H1 (cell line): ENCODE measurements at regions not wholly inside any gene's neighbourhood (a gene's known extent, or its start where the extent isn't known, plus 50 kb on each side); places are given as distances from the start of the nearest gene placed in this dataset.

Experiments used
- CTCF ChIA-PET: fragments of 300-600 bp; sonication (Branson Sonifier 250); formaldehyde crosslinking; loops from one replicate; lab custom pipeline; 2021; ENCODE audit not compliant: partially characterized antibody; lab: Charles Lee
- POLR2A ChIA-PET: fragments of 300-600 bp; sonication (Branson Sonifier 250); formaldehyde crosslinking; loops from one replicate; lab custom pipeline; 2021; ENCODE audit warnings: inconsistent platforms; ENCODE audit not compliant: partially characterized antibody; lab: Charles Lee
- DNase-seq, 2 experiments: peaks; one replicate each; pipeline versions ENCODE4 v3.0.0 to v3.0.0-alpha.2; 2010 to 2022; ENCODE audit warnings: low spot score in 2 of 2, low read depth in 1 of 2, mixed read lengths in 1 of 2
- FAIRE-seq: peaks from 2 replicates; lab custom pipeline; 2011; peaks lifted over from hg19 to GRCh38; lab: Jason Lieb, UNC
- H2AFZ ChIP-seq: 2 replicates; pipeline ENCODE4 v1.8.1; 2012; ENCODE audit warnings: low read length, inconsistent platforms
- H2AK5ac ChIP-seq: 2 replicates; pipeline ENCODE4 v1.6.1; 2013; ENCODE audit warnings: low read depth, low read length
- H2BK120ac ChIP-seq: replicated peaks from 2 replicates; pipeline ENCODE3; 2013; ENCODE audit warnings: low read depth, low read length, inconsistent platforms
- H2BK12ac ChIP-seq: 2 replicates; pipeline ENCODE4 v1.6.1; 2013; ENCODE audit warnings: low read depth, low read length
- H2BK15ac ChIP-seq: 2 replicates; pipeline ENCODE4 v1.6.1; 2013; ENCODE audit warnings: low read length
- H2BK20ac ChIP-seq: 2 replicates; pipeline ENCODE4 v1.6.1; 2013; ENCODE audit warnings: low read length
- H2BK5ac ChIP-seq: 2 replicates; pipeline ENCODE4 v1.6.1; 2013; ENCODE audit warnings: low read depth, low read length
- H3K14ac ChIP-seq: 2 replicates; pipeline ENCODE4 v1.6.1; 2013; ENCODE audit warnings: inconsistent platforms; ENCODE audit not compliant: insufficient read length
- H3K18ac ChIP-seq: 2 replicates; pipeline ENCODE4 v1.6.1; 2013; ENCODE audit warnings: low read length; ENCODE audit errors: extremely low read depth
- H3K23ac ChIP-seq: 2 replicates; pipeline ENCODE4 v1.6.1; 2013; ENCODE audit warnings: inconsistent platforms; ENCODE audit not compliant: insufficient read length
- H3K23me2 ChIP-seq: 2 replicates; pipeline ENCODE4 v1.6.1; 2013; ENCODE audit warnings: low read depth, low read length
- H3K27ac ChIP-seq: 2 replicates; pipeline ENCODE4 v1.6.1; 2011; ENCODE audit warnings: low read depth, low read length, inconsistent platforms
- H3K27me3 ChIP-seq, 4 experiments: replicated peaks in 1 of 4; 1 replicate in 1 of 4; 2 replicates in 3 of 4; pipeline versions ENCODE4 v1.6.1 to v1.8.1; 2011 to 2013; ENCODE audit warnings: low read length in 3 of 4, mild to moderate bottlenecking in 3 of 4, inconsistent platforms in 2 of 4, mixed read lengths in 2 of 4, moderate library complexity in 1 of 4; ENCODE audit not compliant: control insufficient read depth in 3 of 4, insufficient read depth in 3 of 4; ENCODE audit errors: extremely low read depth in 1 of 4
- H3K36me3 ChIP-seq, 4 experiments: 2 replicates each; pipeline versions ENCODE4 v1.6.1 to v1.8.1; 2011 to 2013; ENCODE audit warnings: mild to moderate bottlenecking in 4 of 4, low read length in 3 of 4, moderate library complexity in 2 of 4, control low read depth in 1 of 4, inconsistent platforms in 1 of 4; ENCODE audit not compliant: insufficient read depth in 4 of 4, control insufficient read depth in 2 of 4
- H3K4ac ChIP-seq: replicated peaks from 2 replicates; pipeline ENCODE3; 2013; ENCODE audit warnings: low read length, low read depth, mixed read lengths, inconsistent platforms; ENCODE audit not compliant: insufficient read length
- H3K4me1 ChIP-seq, 4 experiments: replicated peaks in 1 of 4; 1 replicate in 1 of 4; 2 replicates in 3 of 4; pipeline versions ENCODE4 v1.6.1 to v1.8.1; 2011 to 2013; ENCODE audit warnings: low read length in 3 of 4, inconsistent platforms in 2 of 4, mixed read lengths in 1 of 4; ENCODE audit not compliant: insufficient read depth in 4 of 4, control insufficient read depth in 3 of 4
- H3K4me2 ChIP-seq, 2 experiments: 2 replicates each; pipeline versions ENCODE4 v1.6.1 to v1.8.1; 2011 to 2013; ENCODE audit warnings: low read depth in 2 of 2, low read length in 2 of 2, control low read depth in 1 of 2, inconsistent platforms in 1 of 2, mild to moderate bottlenecking in 1 of 2; ENCODE audit not compliant: insufficient read depth in 1 of 2
- H3K4me3 ChIP-seq, 4 experiments: fragments of 200-600, 300-600 bp in 1 of 4; sonication (generic), shearing (Covaris generic), sonication (Bioruptor Twin) in 1 of 4; 2 replicates each; pipeline versions ENCODE4 v1.5.1 to v1.8.1; 2011 to 2016; ENCODE audit warnings: low read length in 4 of 4, low read depth in 3 of 4, control low read depth in 2 of 4, inconsistent platforms in 2 of 4, mild to moderate bottlenecking in 2 of 4, mixed read lengths in 1 of 4, moderate library complexity in 1 of 4; ENCODE audit not compliant: insufficient read depth in 2 of 4; ENCODE audit errors: extremely low read depth in 1 of 4
- H3K56ac ChIP-seq: replicated peaks from 2 replicates; pipeline ENCODE3; 2013; ENCODE audit warnings: low read depth, mild to moderate bottlenecking, mixed read lengths, low read length, inconsistent platforms; ENCODE audit not compliant: insufficient read length
- H3K79me1 ChIP-seq: 2 replicates; pipeline ENCODE4 v1.6.1; 2013; ENCODE audit warnings: low read depth, low read length, control low read depth
- H3K79me2 ChIP-seq, 2 experiments: 2 replicates each; pipeline versions ENCODE4 v1.6.1 to v1.8.1; 2012 to 2013; ENCODE audit warnings: low read length in 2 of 2, mild to moderate bottlenecking in 2 of 2, inconsistent platforms in 1 of 2; ENCODE audit not compliant: insufficient read depth in 2 of 2, control insufficient read depth in 1 of 2
- H3K9ac ChIP-seq, 4 experiments: replicated peaks in 1 of 4; 1 replicate in 1 of 4; 2 replicates in 3 of 4; pipeline versions ENCODE4 v1.6.1 to v1.8.1; 2011 to 2013; ENCODE audit warnings: low read depth in 3 of 4, low read length in 3 of 4, control low read depth in 2 of 4, mild to moderate bottlenecking in 2 of 4, moderate library complexity in 2 of 4, inconsistent platforms in 1 of 4; ENCODE audit errors: extremely low read depth in 1 of 4
- H3K9me3 ChIP-seq, 2 experiments: 2 replicates each; pipeline versions ENCODE4 v1.6.1 to v1.8.1; 2012 to 2013; ENCODE audit warnings: mild to moderate bottlenecking in 2 of 2, moderate library complexity in 2 of 2, control low read depth in 1 of 2, inconsistent platforms in 1 of 2, low read depth in 1 of 2, low read length in 1 of 2, mixed read lengths in 1 of 2; ENCODE audit not compliant: insufficient read depth in 2 of 2
- H4K20me1 ChIP-seq, 2 experiments: replicated peaks in 1 of 2; 2 replicates each; pipeline versions ENCODE3 to v1.8.1; 2011 to 2013; ENCODE audit warnings: inconsistent platforms in 2 of 2, low read length in 2 of 2, mild to moderate bottlenecking in 1 of 2; ENCODE audit not compliant: insufficient read depth in 2 of 2, control insufficient read depth in 1 of 2
- H4K5ac ChIP-seq: 2 replicates; pipeline ENCODE4 v1.6.1; 2013; ENCODE audit warnings: low read length, low read depth, mixed read lengths, inconsistent platforms; ENCODE audit not compliant: insufficient read length
- H4K8ac ChIP-seq: 2 replicates; pipeline ENCODE4 v1.8.0; 2013; ENCODE audit warnings: mild to moderate bottlenecking, moderate library complexity, low read length, inconsistent platforms; ENCODE audit not compliant: insufficient read depth; ENCODE audit errors: extremely low read depth
- H4K91ac ChIP-seq: replicated peaks from 2 replicates; pipeline ENCODE3; 2013; ENCODE audit warnings: low read length, mixed read lengths, inconsistent platforms; ENCODE audit not compliant: insufficient read length
- CHD1 ChIP-seq: IDR thresholded peaks from 2 replicates; pipeline ENCODE4 v1.6.1; 2012; ENCODE audit warnings: low read depth, low read length, improper control_type of control experiment
- FOSL1 ChIP-seq: IDR thresholded peaks from 2 replicates; pipeline ENCODE4 v1.6.1; 2011; ENCODE audit warnings: mild to moderate bottlenecking, low read depth, low read length, moderate library complexity; ENCODE audit not compliant: insufficient read depth
- MAFK ChIP-seq: IDR thresholded peaks from 2 replicates; pipeline ENCODE4 v1.6.1; 2012; ENCODE audit warnings: low read depth, mild to moderate bottlenecking, improper control_type of control experiment, low read length
- SUZ12 ChIP-seq: fragments of 200-600 bp; sonication (generic); IDR thresholded peaks from 2 replicates; pipeline ENCODE4 v1.6.1; 2012; ENCODE audit warnings: mild to moderate bottlenecking, inconsistent platforms, low read length, moderate library complexity, mixed read lengths
- WGBS, 2 experiments: shearing (Covaris generic) in 1 of 2; methylation state at CpG; one replicate each; pipeline versions ENCODE4 v1.1.6 to v1.1.7; 2013 to 2015; ENCODE audit warnings: low lambda C conversion rate in 2 of 2, mixed read lengths in 2 of 2, inconsistent platforms in 1 of 2, low coverage in 1 of 2, missing lambda C conversion rate in 1 of 2; ENCODE audit not compliant: insufficient replicate concordance in 2 of 2, insufficient coverage in 1 of 2, insufficient read length in 1 of 2; ENCODE audit errors: extremely low coverage in 1 of 2, missing lambda C conversion rate in 1 of 2; 5-methylcytosine and 5-hydroxymethylcytosine counted together

DNA sequence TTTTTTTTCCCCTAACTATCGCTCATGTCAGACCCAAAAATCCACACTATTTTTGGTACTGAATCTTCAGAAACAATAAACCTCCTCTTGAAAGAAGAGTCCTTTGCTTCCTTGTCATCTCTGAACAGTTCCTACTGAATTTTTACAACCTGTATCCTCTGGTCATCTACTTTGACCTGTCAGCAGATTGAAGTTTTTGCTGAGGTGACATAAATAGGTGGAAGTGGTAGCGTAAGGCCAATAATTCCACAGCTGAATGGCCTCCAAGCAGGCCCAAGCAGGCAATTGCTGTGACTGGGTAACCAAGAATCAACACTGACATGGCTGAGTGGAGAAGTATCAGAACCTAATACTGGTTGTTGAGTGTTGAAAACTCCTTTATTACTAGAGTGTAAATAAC, 117.4 kb upstream of the MAGI2 start:
- Histone ChIP-seq H3K4me3 (no peak overlapping the region), H3K23me2 (no peaks in the 10 kb centered on the region), H3K56ac (no peak overlapping the region), H2AFZ (peak overlapping the region; percentile 87), H3K18ac (no peak overlapping the region), H3K4ac (no peak overlapping the region), H3K14ac (no peak overlapping the region), H3K79me2 (no peaks in the 10 kb centered on the region), H3K23ac (no peak overlapping the region), H3K4me1 (no peaks in the 10 kb centered on the region), H2BK12ac (no peak overlapping the region), H3K9me3 (no peaks in the 10 kb centered on the region), H2BK5ac (no peak overlapping the region), H3K79me1 (no peaks in the 10 kb centered on the region), H2AK5ac (no peak overlapping the region), H2BK15ac (no peak overlapping the region), H4K8ac (no peak overlapping the region), H3K27ac (no peak overlapping the region), H4K91ac (no peak overlapping the region), H3K4me2 (no peak overlapping the region), H4K20me1 (no peaks in the 10 kb centered on the region), H2BK20ac (no peak overlapping the region), H4K5ac (no peak overlapping the region), H3K36me3 (no peaks in the 10 kb centered on the region), H3K27me3 (no peaks in the 10 kb centered on the region), H2BK120ac (no peak overlapping the region), H3K9ac (no peak overlapping the region)
- no peak for TF ChIP-seq SUZ12
- no peak for TF ChIP-seq FOSL1
- TF ChIP-seq MAFK: peak; percentile 57; the same call in 1 of the 2 replicates
- TF ChIP-seq CHD1: no peak
- no peak for FAIRE-seq
- 97% methylated on average over 2 of the region's 2 CpGs; no CpG with 5 or more reads in 1 of the 2 experiments for WGBS, 2 experiments
- ChIA-PET POLR2A (no interaction called here), CTCF (no interaction called here)
- no peak for DNase-seq
